ENCODE measurements at regions not wholly inside any gene's neighbourhood (a gene's known extent, or its start where the extent isn't known, plus 50 kb on each side); places are given as distances from the start of the nearest gene placed in this dataset.
"Not testable (repeated sequence)": the region's sequence is repeated elsewhere in the genome, so short reads cannot be mapped to it uniquely, and the experiment has no call there.

- DNase-seq: no peak
Observed at GRCh38 chr9:107571148-107571547, 81.6 kb upstream of the KLF4 start.

- DNase-seq: no peak
Observed at GRCh38 chr9:107569174-107569573, 79.6 kb upstream of the KLF4 start.

GRCh38 chr9:107568406-107568805, 78.8 kb upstream of the KLF4 start:
- DNase-seq: not testable (repeated sequence)

- no peak for DNase-seq
Observed at GRCh38 chr9:107567462-107567861, 77.9 kb upstream of the KLF4 start.

GRCh38 chr9:107566611-107567061, 77.1 kb upstream of the KLF4 start:
- DNase-seq: no peak

GRCh38 chr9:107562798-107563197, 73.2 kb upstream of the KLF4 start:
- no peak for DNase-seq

- DNase-seq: no peak
Observed at GRCh38 chr9:107559494-107560086, 70.0 kb upstream of the KLF4 start.

- no peak for DNase-seq
Observed at GRCh38 chr9:107557236-107557990, 67.8 kb upstream of the KLF4 start.

- DNase-seq: no peak
Observed at GRCh38 chr9:107554636-107555035, 65.1 kb upstream of the KLF4 start.

GRCh38 chr9:107548298-107549142, 59.0 kb upstream of the KLF4 start:
- DNase-seq: no peak

- no peak for DNase-seq
Observed at GRCh38 chr9:107547772-107548297, 58.3 kb upstream of the KLF4 start.

- no peak for DNase-seq
Observed at GRCh38 chr9:107547303-107547702, 57.7 kb upstream of the KLF4 start.

- DNase-seq: no peak
Observed at GRCh38 chr9:107546859-107547258, 57.3 kb upstream of the KLF4 start.

- no peak for DNase-seq
Observed at GRCh38 chr9:107545036-107545435, 55.5 kb upstream of the KLF4 start.

GRCh38 chr9:107542411-107543157, 53.0 kb upstream of the KLF4 start:
- no peak for DNase-seq

GRCh38 chr9:107541523-107541922, 52.0 kb upstream of the KLF4 start:
- no peak for DNase-seq

- no peak for DNase-seq
Observed at GRCh38 chr9:107540164-107540561, 50.6 kb upstream of the KLF4 start.

- DNase-seq: no peak
Observed at GRCh38 chr9:107539427-107540163, 50.0 kb upstream of the KLF4 start.

All from NCI-H524 treated with DMSO at 0.1 percent for 48 hours (cell line).